Caco-2 (cell line): ENCODE measurements at regions not wholly inside any gene's neighbourhood (a gene's known extent, or its start where the extent isn't known, plus 50 kb on each side); places are given as distances from the start of the nearest gene placed in this dataset.

Source experiments
- BruUV-seq: library from RNA; stranded (reverse); fragments of 400-500 nt; replicated peaks from 2 replicates; lab custom pipeline; 2021; lab: Mats Ljungman, UMichigan
- CTCF ChIA-PET: fragments of 300-600 bp; sonication (Branson Sonifier 250); formaldehyde crosslinking; loops from one replicate; lab custom pipeline; 2022; ENCODE audit warnings: antibody characterized with exemption; lab: Charles Lee
- POLR2A ChIA-PET: fragments of 300-600 bp; sonication (Branson Sonifier 250); formaldehyde crosslinking; loops from one replicate; lab custom pipeline; 2022; ENCODE audit warnings: antibody characterized with exemption; lab: Charles Lee
- DNase-seq, 2 experiments: peaks; one replicate each; pipeline versions ENCODE4 v3.0.0 to v3.0.0-alpha.2; 2020 to 2022
- H3K27me3 ChIP-seq: replicated peaks from 2 replicates; pipeline ENCODE4 v1.6.0; 2011; ENCODE audit warnings: low read length; ENCODE audit not compliant: control insufficient read depth, insufficient read depth
- H3K36me3 ChIP-seq: 2 replicates; pipeline ENCODE4 v1.5.1; 2011; ENCODE audit warnings: low read length; ENCODE audit not compliant: control insufficient read depth, insufficient read depth
- H3K4me1 ChIP-seq: fragments of 250-450 bp; sonication (Bioruptor Pico); 2 replicates; pipeline ENCODE4 v1.5.1; 2020; ENCODE audit warnings: mild to moderate bottlenecking
- H3K4me3 ChIP-seq: 2 replicates; pipeline ENCODE4 v1.5.1; 2011; ENCODE audit warnings: low read depth, mild to moderate bottlenecking, control low read depth, low read length
- H3K9me3 ChIP-seq: fragments of 250-450 bp; sonication (Bioruptor Pico); 2 replicates; pipeline ENCODE4 v1.5.1; 2020; ENCODE audit warnings: mild to moderate bottlenecking, moderate library complexity
- H3K27ac Mint-ChIP-seq: one replicate; pipeline ENCODE4 v1.8.0; 2022; ENCODE audit warnings: mixed read lengths; ENCODE audit not compliant: unreplicated experiment
- H3K27me3 Mint-ChIP-seq: one replicate; pipeline ENCODE4 v1.8.0; 2022; ENCODE audit warnings: mixed read lengths; ENCODE audit not compliant: insufficient read depth, unreplicated experiment
- H3K36me3 Mint-ChIP-seq: one replicate; pipeline ENCODE4 v1.8.0; 2022; ENCODE audit warnings: mild to moderate bottlenecking, mixed read lengths; ENCODE audit not compliant: insufficient read depth, unreplicated experiment
- H3K4me1 Mint-ChIP-seq: one replicate; pipeline ENCODE4 v1.8.0; 2022; ENCODE audit warnings: low read depth, mixed read lengths; ENCODE audit not compliant: unreplicated experiment
- H3K4me3 Mint-ChIP-seq: one replicate; pipeline ENCODE4 v1.8.0; 2022; ENCODE audit warnings: mild to moderate bottlenecking, moderate library complexity, mixed read lengths; ENCODE audit not compliant: unreplicated experiment
- H3K9me3 Mint-ChIP-seq: one replicate; pipeline ENCODE4 v1.8.0; 2022; ENCODE audit warnings: mixed read lengths; ENCODE audit not compliant: unreplicated experiment
- CTCF ChIP-seq, 2 experiments: fragments of 200-600 bp in 1 of 2; IDR thresholded peaks; 1 replicate in 1 of 2; 2 replicates in 1 of 2; pipeline versions ENCODE4 v1.5.1 to v1.8.0; 2011 to 2022; ENCODE audit warnings: antibody characterized with exemption in 1 of 2, control low read depth in 1 of 2, inconsistent platforms in 1 of 2, low read depth in 1 of 2, low read length in 1 of 2, mild to moderate bottlenecking in 1 of 2, moderate library complexity in 1 of 2; ENCODE audit not compliant: insufficient read depth in 1 of 2, severe bottlenecking in 1 of 2, unreplicated experiment in 1 of 2
- intact Hi-C: fragments of 100-400 bp; cut with micrococcal nuclease; formaldehyde crosslinking; loops from one replicate; pipeline ENCODE4 v1.10.0; 2022; ENCODE audit not compliant: unreplicated experiment

GRCh38 chr9:12350775-12351174 lies 342.4 kb upstream of the TYRP1 start:
- intact Hi-C loops = no loop called here
- CTCF ChIA-PET = no interaction called here
- no peaks in the 10 kb centered on the region for H3K4me1 Mint-ChIP-seq

DNA sequence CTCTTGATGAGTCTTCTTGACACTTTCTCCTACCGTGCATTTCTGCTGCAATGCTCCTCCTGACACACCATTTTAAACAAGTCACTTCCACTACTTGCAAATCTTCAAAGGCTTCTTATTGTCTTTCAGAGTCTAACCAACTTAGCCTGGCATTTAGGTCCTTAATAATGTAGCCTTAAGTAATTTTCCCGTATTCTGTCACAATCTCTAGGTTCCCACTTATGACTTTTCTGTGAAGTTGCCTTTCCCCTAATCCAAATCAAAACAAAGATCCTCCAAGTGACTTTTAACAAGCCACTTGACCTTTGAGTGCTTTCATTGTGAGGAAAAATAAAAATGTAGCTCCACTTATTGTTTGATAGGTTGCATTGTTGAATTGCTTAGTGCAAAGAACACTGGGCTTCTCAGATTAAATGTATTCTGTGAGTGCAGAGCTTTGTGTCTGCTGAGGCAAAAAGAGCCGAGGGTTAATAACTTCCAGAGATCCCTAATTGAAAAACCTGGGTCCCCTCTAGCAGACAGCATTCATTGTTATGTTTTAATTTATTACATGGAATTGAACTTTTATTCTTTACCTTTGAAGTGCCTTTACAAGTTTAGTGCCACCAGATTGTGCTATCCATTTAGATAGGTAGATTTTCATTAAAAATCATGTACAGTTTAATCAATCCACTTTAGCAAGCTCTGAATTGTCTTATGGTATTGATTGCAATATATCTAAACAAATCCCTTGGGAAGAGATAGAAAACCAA lies 341.7 kb upstream of the TYRP1 start:
- no peak for DNase-seq
- Histone ChIP-seq H3K4me1 (no peaks in the 10 kb centered on the region), H3K9me3 (no peaks in the 10 kb centered on the region), H3K27me3 (no peaks in the 10 kb centered on the region), H3K36me3 (no peaks in the 10 kb centered on the region), H3K4me3 (no peak overlapping the region)
- CTCF ChIA-PET = no interaction called here
- intact Hi-C loops = no loop called here
- no TSS peak for BruUV-seq
- H3K27ac Mint-ChIP-seq = no peak overlapping the region
- H3K27me3 Mint-ChIP-seq = no peaks in the 10 kb centered on the region
- H3K36me3 Mint-ChIP-seq = no peaks in the 10 kb centered on the region
- H3K4me3 Mint-ChIP-seq = no peak overlapping the region
- POLR2A ChIA-PET = no interaction called here
- H3K4me1 Mint-ChIP-seq = no peaks in the 10 kb centered on the region
- H3K9me3 Mint-ChIP-seq = no peaks in the 10 kb centered on the region
- TF ChIP-seq CTCF (IDR thresholded peaks at IDR 0.05; ENCODE audit: insufficient read depth in 1 of 2, low read depth in 1 of 2, low read length in 1 of 2, severe bottlenecking in 1 of 2, unreplicated experiment in 1 of 2) = no peak

More at GRCh38 chr9:12350775-12351174, 342.4 kb upstream of the TYRP1 start:
- Mint-ChIP-seq H3K4me3 (no peak overlapping the region), H3K27ac (no peak overlapping the region), H3K27me3 (no peaks in the 10 kb centered on the region), H3K9me3 (no peaks in the 10 kb centered on the region), H3K36me3 (no peaks in the 10 kb centered on the region)
- H3K4me3 ChIP-seq = no peak overlapping the region
- TF ChIP-seq CTCF (IDR thresholded peaks at IDR 0.05; ENCODE audit: insufficient read depth in 1 of 2, low read depth in 1 of 2, low read length in 1 of 2, severe bottlenecking in 1 of 2, unreplicated experiment in 1 of 2) = no peak
- no peaks in the 10 kb centered on the region for H3K9me3 ChIP-seq
- no TSS peak for BruUV-seq
- H3K27me3 ChIP-seq = no peaks in the 10 kb centered on the region
- POLR2A ChIA-PET = no interaction called here
- no peaks in the 10 kb centered on the region for H3K4me1 ChIP-seq
- no peak for DNase-seq
- no peaks in the 10 kb centered on the region for H3K36me3 ChIP-seq

DNA sequence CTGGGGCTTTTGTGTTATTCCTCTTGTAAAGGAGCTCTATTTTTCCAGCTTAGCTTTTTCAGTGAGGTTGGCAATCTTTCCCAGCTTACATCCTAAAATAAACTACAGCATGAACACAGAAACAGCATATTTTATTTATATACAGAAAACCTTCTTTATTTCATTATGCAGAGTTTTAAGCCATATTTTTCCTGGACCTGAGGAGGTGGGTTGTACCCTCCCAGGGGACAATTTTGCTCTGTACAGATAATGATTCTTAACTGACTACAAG lies 341.2 kb upstream of the TYRP1 start:
- Histone ChIP-seq H3K9me3 (no peaks in the 10 kb centered on the region), H3K27me3 (no peaks in the 10 kb centered on the region), H3K4me1 (no peaks in the 10 kb centered on the region), H3K4me3 (no peak overlapping the region), H3K36me3 (no peaks in the 10 kb centered on the region)
- no TSS peak for BruUV-seq
- ChIA-PET POLR2A (no interaction called here), CTCF (no interaction called here)
- DNase-seq = no peak
- no peaks in the 10 kb centered on the region for H3K27me3 Mint-ChIP-seq
- no peak overlapping the region for H3K27ac Mint-ChIP-seq
- no peak for TF ChIP-seq CTCF (IDR thresholded peaks at IDR 0.05; ENCODE audit: insufficient read depth in 1 of 2, low read depth in 1 of 2, low read length in 1 of 2, severe bottlenecking in 1 of 2, unreplicated experiment in 1 of 2)
- no peaks in the 10 kb centered on the region for H3K4me1 Mint-ChIP-seq
- H3K36me3 Mint-ChIP-seq = no peaks in the 10 kb centered on the region
- H3K4me3 Mint-ChIP-seq = no peak overlapping the region
- H3K9me3 Mint-ChIP-seq = no peaks in the 10 kb centered on the region
- intact Hi-C loops = no loop called here
